K562 (cell line): ENCODE measurements at regions not wholly inside any gene's neighbourhood (a gene's known extent, or its start where the extent isn't known, plus 50 kb on each side); places are given as distances from the start of the nearest gene placed in this dataset. TPM values are rescaled to one million over a fixed set of nuclear protein-coding genes. Genes with fewer than 3 reads are reported as not detected.

Experiments used
- small RNA-seq: library from RNA; depleted of rRNA; stranded (forward); fragments of <200 nt; gene quantifications from one replicate; pipeline ENCODE3, GENCODE V24; 2014

Small RNAs in the stretch of these regions (small RNA-seq; reads per million reads assigned to genes)
- gene RF00012 (not detected), gene RNU6-411P (not detected)
